ENCODE measurements at regions not wholly inside any gene's neighbourhood (a gene's known extent, or its start where the extent isn't known, plus 50 kb on each side); places are given as distances from the start of the nearest gene placed in this dataset.

GRCh38 chr4:22903913-22904312 lies 211.2 kb downstream of the GBA3 start:
- Histone ChIP-seq H3K27me3 (ENCODE audit: control insufficient read depth, insufficient read depth, low read length) (no peaks in the 10 kb centered on the region), H3K4me3 (ENCODE audit: low read depth in 2 of 2, low read length in 2 of 2) (no peak overlapping the region), H3K36me3 (ENCODE audit: control insufficient read depth, insufficient read depth, low read length) (no peaks in the 10 kb centered on the region), H3K9me3 (ENCODE audit: control insufficient read depth, insufficient read depth, low read depth, low read length) (no peaks in the 10 kb centered on the region), H3K4me1 (ENCODE audit: control insufficient read depth, insufficient read depth, low read length) (no peaks in the 10 kb centered on the region), H3K27ac (ENCODE audit: low read length) (no peak overlapping the region)
- no peak for ATAC-seq
- intact Hi-C loops (cut with micrococcal nuclease; ENCODE audit: unreplicated experiment) (no loop called here), in situ Hi-C loops (cut with HindIII; ENCODE audit: low pct_unique_long_range_greater_than_20kb, low sequenced_read_pairs) (no loop called here)
- no peak for DNase-seq (ENCODE audit: low read depth, low spot score)
- TF ChIP-seq POLR2AphosphoS5 (IDR thresholded peaks at IDR 0.05; ENCODE audit: low read depth, low read length) = no peak
- POLR2A ChIA-PET = no interaction called here
- CTCF ChIA-PET = no interaction called here
- no TSS peak for BruUV-seq (replicated peaks)

- DNase-seq (ENCODE audit: low read depth, low spot score) = no peak
- intact Hi-C loops (cut with micrococcal nuclease; ENCODE audit: unreplicated experiment) = no loop called here
- no TSS peak for BruUV-seq (replicated peaks)
- TF ChIP-seq POLR2AphosphoS5 (IDR thresholded peaks at IDR 0.05; ENCODE audit: low read depth, low read length) = no peak
- no peak for TF ChIP-seq CTCF (IDR thresholded peaks at IDR 0.05)
- no peak overlapping the region for H3K27ac ChIP-seq (ENCODE audit: low read length)
- ChIA-PET POLR2A (no interaction called here), CTCF (interaction anchor here (0.7 kb wide), 1 partner anchor 1635 kb away, joined by 4 read pairs; no protein-coding TSS in a partner anchor)
- H3K27me3 ChIP-seq (ENCODE audit: control insufficient read depth, insufficient read depth, low read length) = no peaks in the 10 kb centered on the region
- ATAC-seq = no peak
- in situ Hi-C loops (cut with HindIII; ENCODE audit: low pct_unique_long_range_greater_than_20kb, low sequenced_read_pairs) = no loop called here
- H3K9me3 ChIP-seq (ENCODE audit: control insufficient read depth, insufficient read depth, low read depth, low read length) = no peaks in the 10 kb centered on the region
- H3K36me3 ChIP-seq (ENCODE audit: control insufficient read depth, insufficient read depth, low read length) = no peaks in the 10 kb centered on the region
- H3K4me3 ChIP-seq (ENCODE audit: low read depth in 2 of 2, low read length in 2 of 2) = no peak overlapping the region
- H3K4me1 ChIP-seq (ENCODE audit: control insufficient read depth, insufficient read depth, low read length) = no peaks in the 10 kb centered on the region
Measured at GRCh38 chr4:22901631-22902030, 208.9 kb downstream of the GBA3 start.

GRCh38 chr4:22900876-22901275 lies 208.1 kb downstream of the GBA3 start:
- in situ Hi-C loops (cut with HindIII; ENCODE audit: low pct_unique_long_range_greater_than_20kb, low sequenced_read_pairs) = no loop called here
- no TSS peak for BruUV-seq (replicated peaks)
- intact Hi-C loops (cut with micrococcal nuclease; ENCODE audit: unreplicated experiment) = no loop called here

More at GRCh38 chr4:22900876-22901275, 208.1 kb downstream of the GBA3 start:
- ChIA-PET POLR2A (no interaction called here), CTCF (no interaction called here)
- no peak for ATAC-seq
- DNase-seq (ENCODE audit: low read depth, low spot score) = no peak
- Histone ChIP-seq H3K4me3 (ENCODE audit: low read depth in 2 of 2, low read length in 2 of 2) (no peak overlapping the region), H3K27ac (ENCODE audit: low read length) (no peak overlapping the region), H3K36me3 (ENCODE audit: control insufficient read depth, insufficient read depth, low read length) (no peaks in the 10 kb centered on the region), H3K27me3 (ENCODE audit: control insufficient read depth, insufficient read depth, low read length) (no peaks in the 10 kb centered on the region), H3K9me3 (ENCODE audit: control insufficient read depth, insufficient read depth, low read depth, low read length) (no peaks in the 10 kb centered on the region), H3K4me1 (ENCODE audit: control insufficient read depth, insufficient read depth, low read length) (no peaks in the 10 kb centered on the region)
- TF ChIP-seq SIN3A (IDR thresholded peaks at IDR 0.05; ENCODE audit: borderline replicate concordance, insufficient read depth, low read depth, low read length) = no peak
- no peak for TF ChIP-seq TCF7L2 (IDR thresholded peaks at IDR 0.05; ENCODE audit: low read depth, low read length)
- TF ChIP-seq POLR2AphosphoS5 (IDR thresholded peaks at IDR 0.05; ENCODE audit: low read depth, low read length) = no peak
- TF ChIP-seq REST (IDR thresholded peaks at IDR 0.05; ENCODE audit: insufficient read depth in 1 of 2, low read depth in 2 of 2, low read length in 1 of 2) = no peak
- TF ChIP-seq CTCF (IDR thresholded peaks at IDR 0.05) = no peak
